Mammary epithelial cell (primary cell): ENCODE measurements at regions not wholly inside any gene's neighbourhood (a gene's known extent, or its start where the extent isn't known, plus 50 kb on each side); places are given as distances from the start of the nearest gene placed in this dataset.

Source experiments
- CTCF ChIP-seq, 2 donors: IDR thresholded peaks in 1 of 2; conservative IDR thresholded peaks in 1 of 2; 2 replicates each; pipeline ENCODE4 v1.5.1; 2011 to 2012; ENCODE audit warnings: inconsistent platforms in 2 of 2, low read length in 2 of 2, mild to moderate bottlenecking in 2 of 2, control low read depth in 1 of 2, low read depth in 1 of 2; ENCODE audit not compliant: insufficient read depth in 1 of 2; ENCODE audit errors: extremely low read depth in 1 of 2
- EZH2 ChIP-seq: IDR thresholded peaks from 2 replicates; pipeline ENCODE4 v1.6.1; 2012; ENCODE audit warnings: low read length, inconsistent platforms, borderline replicate concordance

DNA sequence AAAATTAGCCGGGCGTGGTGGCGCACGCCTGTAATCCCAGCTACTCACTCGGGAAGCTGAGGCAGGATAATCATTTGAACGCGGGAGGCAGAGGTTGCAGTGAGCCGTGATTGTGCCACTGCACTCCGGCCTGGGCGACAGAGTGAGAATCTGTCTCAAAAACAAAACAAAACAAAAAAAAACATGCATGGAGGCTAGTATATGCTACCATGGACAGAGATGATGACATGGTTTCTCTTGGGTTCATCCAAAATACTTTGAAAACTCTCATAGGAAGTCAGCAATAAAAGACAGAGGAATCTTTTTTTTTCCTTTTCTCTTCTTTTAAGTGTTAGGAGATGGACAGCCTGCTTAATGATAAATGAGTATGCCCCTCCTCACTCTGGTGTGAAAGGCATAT lies 137.7 kb upstream of the MB21D2 start:
- TF ChIP-seq CTCF (conservative IDR thresholded peaks at IDR 0.05 in 1 of 2, IDR thresholded peaks at IDR 0.05 in 1 of 2; ENCODE audit: extremely low read depth in 1 of 2, insufficient read depth in 1 of 2, low read depth in 1 of 2, low read length in 2 of 2), result no peak
- no peak for TF ChIP-seq EZH2
